ENCODE measurements at regions not wholly inside any gene's neighbourhood (a gene's known extent, or its start where the extent isn't known, plus 50 kb on each side); places are given as distances from the start of the nearest gene placed in this dataset.

DNA sequence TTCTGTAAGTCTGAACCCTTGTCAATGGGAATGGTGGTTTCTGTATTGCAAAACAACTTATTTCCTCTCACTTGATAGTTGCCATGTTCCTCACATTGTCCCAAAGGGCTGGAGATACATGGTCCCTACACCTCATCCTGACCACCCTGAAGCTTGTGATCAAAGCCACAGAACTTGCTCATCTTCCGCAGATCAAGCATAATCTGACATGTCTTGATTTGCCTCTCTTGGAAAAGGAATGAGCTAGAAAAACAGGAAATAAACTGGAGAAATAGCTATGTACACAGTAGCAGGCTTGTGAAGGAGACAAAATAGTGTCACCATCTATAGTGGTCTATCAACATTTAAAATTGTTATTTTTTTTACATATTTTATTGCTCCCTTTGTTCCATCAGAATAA, 871.9 kb upstream of the C9orf72 start:
- CTCF ChIA-PET: no interaction called here

DNA sequence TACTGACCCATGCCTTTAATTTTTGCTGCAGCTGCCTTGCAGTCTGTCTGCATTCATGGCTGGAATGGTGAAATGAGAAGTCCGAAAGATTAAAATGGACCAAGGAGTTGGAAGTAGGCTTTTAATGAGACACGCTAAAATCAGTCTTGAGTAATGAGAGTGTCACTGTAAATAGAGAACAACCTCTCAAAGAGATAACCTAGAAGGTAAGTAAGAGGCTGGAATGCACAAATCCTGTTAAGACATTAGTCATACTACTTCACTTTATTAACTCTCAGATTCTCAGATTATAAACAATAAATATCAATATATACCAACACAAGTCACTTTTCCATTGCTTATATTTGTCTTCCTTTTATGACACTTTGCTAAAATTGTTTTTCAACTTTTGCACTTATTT, 880.6 kb upstream of the C9orf72 start:
- ChIA-PET CTCF (interaction anchor here (0.5 kb wide), 1 partner anchor 363 kb away, joined by 3 read pairs; no protein-coding TSS in a partner anchor), POLR2A (ENCODE audit: low non-redundant PET) (no interaction called here)
- no peak overlapping the region for H3K27ac ChIP-seq
- DNase-seq (ENCODE audit: low spot score): no peak
- TF ChIP-seq, protein P1, sequence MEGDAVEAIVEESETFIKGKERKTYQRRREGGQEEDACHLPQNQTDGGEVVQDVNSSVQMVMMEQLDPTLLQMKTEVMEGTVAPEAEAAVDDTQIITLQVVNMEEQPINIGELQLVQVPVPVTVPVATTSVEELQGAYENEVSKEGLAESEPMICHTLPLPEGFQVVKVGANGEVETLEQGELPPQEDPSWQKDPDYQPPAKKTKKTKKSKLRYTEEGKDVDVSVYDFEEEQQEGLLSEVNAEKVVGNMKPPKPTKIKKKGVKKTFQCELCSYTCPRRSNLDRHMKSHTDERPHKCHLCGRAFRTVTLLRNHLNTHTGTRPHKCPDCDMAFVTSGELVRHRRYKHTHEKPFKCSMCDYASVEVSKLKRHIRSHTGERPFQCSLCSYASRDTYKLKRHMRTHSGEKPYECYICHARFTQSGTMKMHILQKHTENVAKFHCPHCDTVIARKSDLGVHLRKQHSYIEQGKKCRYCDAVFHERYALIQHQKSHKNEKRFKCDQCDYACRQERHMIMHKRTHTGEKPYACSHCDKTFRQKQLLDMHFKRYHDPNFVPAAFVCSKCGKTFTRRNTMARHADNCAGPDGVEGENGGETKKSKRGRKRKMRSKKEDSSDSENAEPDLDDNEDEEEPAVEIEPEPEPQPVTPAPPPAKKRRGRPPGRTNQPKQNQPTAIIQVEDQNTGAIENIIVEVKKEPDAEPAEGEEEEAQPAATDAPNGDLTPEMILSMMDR (conservative IDR thresholded peaks at IDR 0.05; ENCODE audit: low read depth): no peak

More for the DNA sequence above, 871.9 kb upstream of the C9orf72 start:
- no peak for DNase-seq (ENCODE audit: low spot score)
- no peak overlapping the region for H3K27ac ChIP-seq
- POLR2A ChIA-PET (ENCODE audit: low non-redundant PET): no interaction called here
- TF ChIP-seq, protein P1 (conservative IDR thresholded peaks at IDR 0.05; ENCODE audit: low read depth): no peak

DNA sequence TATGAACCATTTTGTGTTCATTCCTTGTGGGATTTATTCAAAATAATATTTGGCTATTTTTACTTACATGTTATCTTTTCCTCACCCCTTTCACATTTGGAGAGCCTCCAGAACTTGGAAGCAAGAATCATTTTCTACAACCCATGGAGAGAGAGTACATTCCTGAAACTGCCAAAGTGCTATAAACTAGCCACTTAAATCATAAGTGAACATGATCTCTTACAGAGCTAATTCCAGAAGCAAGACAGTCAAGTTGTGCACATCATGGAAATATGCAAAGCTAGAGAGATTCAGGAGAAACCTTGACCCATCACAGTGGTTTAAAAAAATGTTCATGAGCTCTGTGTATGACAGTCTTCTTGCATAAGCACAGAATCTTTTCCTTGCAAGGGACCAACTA, 883.6 kb upstream of the C9orf72 start:
- POLR2A ChIA-PET (ENCODE audit: low non-redundant PET): no interaction called here
- TF ChIP-seq, protein P1 (conservative IDR thresholded peaks at IDR 0.05; ENCODE audit: low read depth): no peak
- CTCF ChIA-PET: no interaction called here
- H3K27ac ChIP-seq: no peak overlapping the region
- no peak for DNase-seq (ENCODE audit: low spot score)

DNA sequence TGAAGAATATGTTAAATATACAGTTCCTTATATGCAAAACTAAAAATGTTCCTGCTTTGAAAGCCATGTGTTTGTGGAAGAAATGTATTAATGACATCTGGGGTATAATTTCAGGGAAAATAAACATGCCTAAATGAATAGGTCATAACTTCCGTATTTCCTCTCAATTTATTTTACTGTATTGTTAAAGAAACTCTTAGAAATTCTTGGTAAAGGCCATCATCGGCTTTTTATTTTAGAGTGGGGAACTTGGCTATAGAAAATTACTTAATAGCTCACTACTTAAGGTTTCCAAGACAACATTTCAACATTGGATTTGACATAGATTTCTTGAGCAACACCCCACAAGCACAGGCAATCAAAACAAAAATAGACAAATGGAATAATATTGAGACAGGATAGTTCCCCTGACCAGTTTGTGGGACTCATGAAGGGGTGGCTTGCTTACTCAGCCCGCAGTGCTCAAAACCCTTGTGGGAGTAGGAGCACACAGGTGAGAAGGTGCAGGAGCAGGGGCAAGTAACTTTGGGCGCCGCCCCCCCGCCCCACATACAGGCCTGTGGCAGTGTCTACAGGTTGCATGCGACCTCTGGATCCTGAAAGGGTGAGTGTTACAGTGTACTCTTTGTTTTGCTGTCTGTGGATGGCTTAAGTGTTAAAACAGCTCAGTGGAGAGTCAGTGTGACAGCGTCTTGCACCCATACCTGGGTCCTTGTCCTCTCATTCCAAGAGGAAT, 891.4 kb upstream of the C9orf72 start:
- POLR2A ChIA-PET (ENCODE audit: low non-redundant PET): no interaction called here
- CTCF ChIA-PET: interaction anchor here (0.6 kb wide), 2 partner anchors 310 to 807 kb away, joined by 3 read pairs; no protein-coding TSS in a partner anchor
- DNase-seq (ENCODE audit: low spot score): no peak
- TF ChIP-seq, protein P1 (conservative IDR thresholded peaks at IDR 0.05; ENCODE audit: low read depth): no peak
- no peak overlapping the region for H3K27ac ChIP-seq

DNA sequence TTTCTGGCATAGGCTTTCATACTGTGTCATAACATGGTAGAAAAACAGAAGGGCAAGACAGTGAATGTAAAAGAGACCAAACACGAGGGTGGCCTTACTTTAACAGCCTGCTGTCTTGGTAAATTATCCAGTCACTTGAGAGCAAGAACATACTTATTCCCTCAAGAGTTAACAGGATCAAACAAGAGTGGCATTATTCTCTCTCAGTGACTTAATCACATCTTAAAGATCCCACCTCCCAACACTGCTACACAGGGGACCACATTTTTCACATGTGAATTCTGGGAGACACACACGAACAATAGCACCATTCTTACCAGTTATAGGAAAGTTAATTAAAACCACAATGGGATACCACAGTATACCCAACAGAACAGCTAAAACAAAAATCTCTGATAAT, 898.0 kb upstream of the C9orf72 start:
- POLR2A ChIA-PET (ENCODE audit: low non-redundant PET): no interaction called here
- H3K27ac ChIP-seq: no peak overlapping the region
- DNase-seq (ENCODE audit: low spot score): no peak
- TF ChIP-seq, protein P1 (conservative IDR thresholded peaks at IDR 0.05; ENCODE audit: low read depth): no peak
- CTCF ChIA-PET: no interaction called here

DNA sequence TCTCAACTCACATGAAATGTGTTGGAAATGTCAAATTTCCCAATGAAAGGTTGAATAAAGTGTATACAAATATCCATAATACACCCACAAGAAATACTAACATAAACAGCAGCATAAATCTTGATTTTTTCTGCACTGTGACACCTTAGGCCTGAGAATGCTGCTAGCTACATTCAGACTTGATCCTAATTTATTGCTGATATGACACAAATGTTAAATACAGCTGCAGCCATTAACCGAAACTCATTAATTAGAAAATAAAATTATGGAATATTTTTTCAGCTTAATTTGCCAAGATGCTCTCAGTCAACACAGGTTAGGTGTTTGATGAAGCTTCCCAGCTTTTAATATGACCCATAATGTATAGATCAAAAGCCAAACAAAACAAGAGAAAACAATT, 914.3 kb upstream of the C9orf72 start:
- ChIA-PET CTCF (no interaction called here), POLR2A (ENCODE audit: low non-redundant PET) (no interaction called here)
- H3K27ac ChIP-seq: no peak overlapping the region
- no peak for DNase-seq (ENCODE audit: low spot score)
- TF ChIP-seq, protein P1 (conservative IDR thresholded peaks at IDR 0.05; ENCODE audit: low read depth): no peak

Measured in RWPE1 (cell line).